Psoas muscle (tissue), 7 donors: ENCODE measurements at regions not wholly inside any gene's neighbourhood (a gene's known extent, or its start where the extent isn't known, plus 50 kb on each side); places are given as distances from the start of the nearest gene placed in this dataset.

ENCODE experiments used
- ATAC-seq, 4 donors: fragments of 200-7000 bp; cut with Tn5 transposase; one replicate each; pipeline ENCODE4 v1.9.1; 2020; ENCODE audit warnings: moderate library complexity in 3 of 4, mild to moderate bottlenecking in 2 of 4
- DNase-seq, 2 donors: peaks; one replicate each; pipeline ENCODE4 v3.0.0-alpha.2; 2020
- H3K27ac ChIP-seq: fragments of 200-600 bp; one replicate; pipeline ENCODE4 v1.8.0; 2022
- H3K27me3 ChIP-seq, 3 donors: fragments of 200-600 bp in 1 of 3; one replicate each; pipeline versions ENCODE4 v1.6.1 to v1.8.0; 2013 to 2022; ENCODE audit warnings: low read length in 2 of 3, mild to moderate bottlenecking in 2 of 3, moderate library complexity in 1 of 3; ENCODE audit not compliant: insufficient read depth in 3 of 3
- H3K36me3 ChIP-seq, 2 donors: fragments of 200-600 bp in 1 of 2; one replicate each; pipeline versions ENCODE4 v1.6.1 to v1.8.0; 2013 to 2022; ENCODE audit warnings: low read depth in 1 of 2, mild to moderate bottlenecking in 1 of 2, moderate library complexity in 1 of 2; ENCODE audit not compliant: insufficient read depth in 1 of 2
- H3K4me1 ChIP-seq: fragments of 200-600 bp; one replicate; pipeline ENCODE4 v1.8.0; 2022
- H3K4me3 ChIP-seq: fragments of 200-600 bp; one replicate; pipeline ENCODE4 v1.8.0; 2022; ENCODE audit warnings: mild to moderate bottlenecking
- H3K9me3 ChIP-seq: fragments of 200-600 bp; one replicate; pipeline ENCODE4 v1.8.0; 2022
- WGBS, 3 donors: extraction: QIAGEN DNeasy Blood & Tissue Kit; methylation state at CpG; one replicate each; pipeline versions ENCODE4 v1.1.6 to v1.1.7; 2013; 5-methylcytosine and 5-hydroxymethylcytosine counted together
- intact Hi-C, 2 donors: fragments of 100-400 bp; cut with DNase I; formaldehyde crosslinking; loops; one replicate each; pipeline versions ENCODE4 v1.11.0 to v1.14.2; 2022
- TF ChIP-seq, protein P1 (sequence below): fragments of 200-600 bp; IDR thresholded peaks from one replicate; pipeline ENCODE4 v1.8.0; 2022; ENCODE audit warnings: antibody characterized with exemption
- donor health status: healthy with polysubstance abuse.
- donor health status: DM: no; HTN: no; CAD: no; lungs with moderate emphysema.
- donor health status: Bipolar disorder and iron deficiency.
- donor health status: healthy.
- donor health status: DM: yes; HTN: yes; CAD: no.
- donor health status: DM: no; HTN: no; CAD: no.
- donor health status: DM: yes; HTN: yes; CAD: no.

DNA sequence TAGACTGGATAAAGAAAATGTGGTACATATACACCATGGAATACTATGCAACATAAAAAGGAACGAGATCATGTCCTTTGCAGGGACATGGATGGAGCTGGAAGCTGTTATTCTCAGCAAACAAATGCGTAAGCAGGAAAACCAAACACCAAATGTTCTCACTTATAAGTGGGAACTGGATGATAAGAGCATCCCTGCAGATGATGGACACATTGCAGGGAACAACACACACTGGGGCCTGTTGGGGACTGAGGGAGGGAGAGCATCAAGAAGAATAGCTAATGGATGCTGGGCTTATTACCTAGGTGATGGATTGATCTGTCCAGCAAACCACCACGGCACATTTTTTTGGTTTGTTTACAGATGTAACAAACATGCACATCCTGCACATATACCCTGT is 470.5 kb upstream of the CITED2 start:
- Histone ChIP-seq H3K27ac (no peak overlapping the region), H3K4me1 (peaks cover 15% of the 10 kb centered on the region), H3K4me3 (no peak overlapping the region), H3K27me3 (no peaks in the 10 kb centered on the region), H3K36me3 (no peaks in the 10 kb centered on the region), H3K9me3 (no peaks in the 10 kb centered on the region)
- 74 to 99% (median 92%) methylated on average over 3 of the region's 3 CpGs for WGBS, 3 donors
- intact Hi-C loops, result no loop called here
- ATAC-seq (no peak), DNase-seq (no peak)
- TF ChIP-seq, protein P1, sequence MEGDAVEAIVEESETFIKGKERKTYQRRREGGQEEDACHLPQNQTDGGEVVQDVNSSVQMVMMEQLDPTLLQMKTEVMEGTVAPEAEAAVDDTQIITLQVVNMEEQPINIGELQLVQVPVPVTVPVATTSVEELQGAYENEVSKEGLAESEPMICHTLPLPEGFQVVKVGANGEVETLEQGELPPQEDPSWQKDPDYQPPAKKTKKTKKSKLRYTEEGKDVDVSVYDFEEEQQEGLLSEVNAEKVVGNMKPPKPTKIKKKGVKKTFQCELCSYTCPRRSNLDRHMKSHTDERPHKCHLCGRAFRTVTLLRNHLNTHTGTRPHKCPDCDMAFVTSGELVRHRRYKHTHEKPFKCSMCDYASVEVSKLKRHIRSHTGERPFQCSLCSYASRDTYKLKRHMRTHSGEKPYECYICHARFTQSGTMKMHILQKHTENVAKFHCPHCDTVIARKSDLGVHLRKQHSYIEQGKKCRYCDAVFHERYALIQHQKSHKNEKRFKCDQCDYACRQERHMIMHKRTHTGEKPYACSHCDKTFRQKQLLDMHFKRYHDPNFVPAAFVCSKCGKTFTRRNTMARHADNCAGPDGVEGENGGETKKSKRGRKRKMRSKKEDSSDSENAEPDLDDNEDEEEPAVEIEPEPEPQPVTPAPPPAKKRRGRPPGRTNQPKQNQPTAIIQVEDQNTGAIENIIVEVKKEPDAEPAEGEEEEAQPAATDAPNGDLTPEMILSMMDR, result no peak

- H3K9me3 ChIP-seq, result no peaks in the 10 kb centered on the region
- no peak for DNase-seq
- ATAC-seq, result no peak
- no peak overlapping the region for H3K4me3 ChIP-seq
- WGBS, 3 donors, result 50 to 60% (median 50%) methylated on average over 2 of the region's 2 CpGs
- no peaks in the 10 kb centered on the region for H3K27me3 ChIP-seq
- H3K4me1 ChIP-seq, result peaks cover 7% of the 10 kb centered on the region
- H3K27ac ChIP-seq, result no peak overlapping the region
- H3K36me3 ChIP-seq, result no peaks in the 10 kb centered on the region
- intact Hi-C loops, result no loop called here
- TF ChIP-seq, protein P1, result no peak
These were observed 467.4 kb upstream of the CITED2 start for GRCh38 chr6:139841794-139842215.

DNA sequence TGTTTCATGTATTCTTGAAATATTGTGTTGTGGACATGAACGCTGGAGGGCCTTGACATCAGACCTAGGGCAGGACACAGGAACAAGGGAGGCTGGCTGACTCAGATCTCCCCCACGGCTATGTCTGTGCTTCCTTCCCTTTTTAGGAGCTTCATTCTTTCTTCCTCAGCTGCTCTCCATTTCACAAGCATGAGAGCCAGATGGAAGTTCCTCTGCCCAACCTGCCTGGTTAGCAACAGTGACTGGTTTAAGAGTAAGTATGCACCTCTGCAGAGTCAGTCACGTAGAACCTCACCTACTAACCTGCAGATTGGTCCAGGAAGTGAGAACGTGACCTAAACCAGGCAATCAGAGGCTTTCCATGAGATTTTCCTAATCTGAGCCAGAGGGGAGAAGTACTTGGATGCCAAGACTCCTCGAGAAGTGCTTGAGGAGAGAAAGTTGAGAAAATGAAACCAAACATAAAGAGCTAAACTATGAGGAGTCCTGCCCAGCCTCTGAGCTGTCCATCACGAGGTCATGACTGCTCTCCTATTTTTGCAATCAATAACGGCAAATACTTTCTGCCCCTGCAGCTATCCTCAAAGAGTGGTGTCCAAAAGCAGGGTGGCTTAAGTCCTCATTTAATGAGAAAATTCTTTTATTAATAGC is 465.2 kb upstream of the CITED2 start:
- Histone ChIP-seq H3K36me3 (no peaks in the 10 kb centered on the region), H3K4me1 (no peaks in the 10 kb centered on the region), H3K4me3 (no peak overlapping the region), H3K27me3 (no peaks in the 10 kb centered on the region), H3K9me3 (no peaks in the 10 kb centered on the region), H3K27ac (no peak overlapping the region)
- DNase-seq (peak in 1 of 2 donors; percentile 24), ATAC-seq (peak in 1 of 4 donors; percentile 27)
- TF ChIP-seq, protein P1, result no peak
- WGBS, 3 donors, result 79 to 83% (median 81%) methylated on average over 7 of the region's 7 CpGs
- intact Hi-C loops, result no loop called here

DNA sequence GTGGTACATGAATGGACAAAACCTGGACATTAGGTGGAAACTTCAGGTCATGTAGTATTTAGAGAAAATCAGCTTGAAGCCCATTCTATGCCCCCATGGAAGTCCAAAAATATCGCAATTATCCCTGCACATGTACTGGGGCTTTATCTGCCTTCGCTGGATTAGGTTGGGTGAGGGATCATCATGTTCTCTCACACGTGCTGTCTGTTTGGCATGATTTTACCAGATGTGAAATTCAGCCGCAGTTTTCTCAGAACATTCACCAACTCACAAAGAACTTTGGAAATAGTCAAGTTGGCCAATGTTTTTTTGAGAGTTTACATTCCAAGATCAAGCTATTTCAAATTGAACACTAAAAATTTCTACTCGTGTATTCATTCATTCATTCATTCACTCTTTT is 459.8 kb upstream of the CITED2 start:
- no peak for DNase-seq
- ATAC-seq, result peak in 1 of 4 donors; percentile 43
- no peak overlapping the region for H3K27ac ChIP-seq
- intact Hi-C loops, result no loop called here
- H3K36me3 ChIP-seq, result no peaks in the 10 kb centered on the region
- no peak overlapping the region for H3K4me3 ChIP-seq
- H3K9me3 ChIP-seq, result no peaks in the 10 kb centered on the region
- TF ChIP-seq, protein P1, result no peak
- H3K4me1 ChIP-seq, result peaks cover 5% of the 10 kb centered on the region
- 27 to 59% (median 41%) methylated on average over 5 of the region's 5 CpGs for WGBS, 3 donors
- H3K27me3 ChIP-seq, result no peaks in the 10 kb centered on the region

GRCh38 chr6:139833592-139833991 is 459.1 kb upstream of the CITED2 start:
- ATAC-seq (peak; percentile 87 to 99 (median 94)), DNase-seq (peak in 1 of 2 donors; percentile 59)
- no peaks in the 10 kb centered on the region for H3K36me3 ChIP-seq
- 45 to 62% (median 47%) methylated on average over 4 of the region's 4 CpGs for WGBS, 3 donors
- TF ChIP-seq, protein P1, result no peak
- H3K27ac ChIP-seq, result no peak overlapping the region
- peaks cover 5% of the 10 kb centered on the region for H3K4me1 ChIP-seq
- no peaks in the 10 kb centered on the region for H3K9me3 ChIP-seq
- H3K4me3 ChIP-seq, result no peak overlapping the region
- intact Hi-C loops, result no loop called here
- no peaks in the 10 kb centered on the region for H3K27me3 ChIP-seq
